ENCODE measurements at regions not wholly inside any gene's neighbourhood (a gene's known extent, or its start where the extent isn't known, plus 50 kb on each side); places are given as distances from the start of the nearest gene placed in this dataset.
"Not testable (repeated sequence)": the region's sequence is repeated elsewhere in the genome, so short reads cannot be mapped to it uniquely, and the experiment has no call there.

- intact Hi-C loops (cut with DNase I), result no loop called here
These were observed 1169.1 kb upstream of the EPHA6 start for GRCh38 chr3:95645291-95645690.

GRCh38 chr3:95654570-95655362 is 1159.6 kb upstream of the EPHA6 start:
- ATAC-seq (ENCODE audit: poor library complexity) (no peak), DNase-seq (no peak)
- intact Hi-C loops (cut with DNase I), result no loop called here

More at GRCh38 chr3:95645291-95645690, 1169.1 kb upstream of the EPHA6 start:
- DNase-seq, result no peak
- no peak for ATAC-seq (ENCODE audit: poor library complexity)

GRCh38 chr3:95655363-95655986 is 1158.9 kb upstream of the EPHA6 start:
- DNase-seq (no peak), ATAC-seq (ENCODE audit: poor library complexity) (no peak)
- intact Hi-C loops (cut with DNase I), result no loop called here

- ATAC-seq (ENCODE audit: poor library complexity) (no peak), DNase-seq (no peak)
- intact Hi-C loops (cut with DNase I), result no loop called here
These were observed 1143.6 kb upstream of the EPHA6 start for GRCh38 chr3:95670765-95671164.

- ATAC-seq (ENCODE audit: poor library complexity) (no peak), DNase-seq (no peak)
- intact Hi-C loops (cut with DNase I), result no loop called here
These were observed 1141.2 kb upstream of the EPHA6 start for GRCh38 chr3:95673215-95673614.

- intact Hi-C loops (cut with DNase I), result no loop called here
- DNase-seq (no peak), ATAC-seq (ENCODE audit: poor library complexity) (no peak)
These were observed 1108.5 kb upstream of the EPHA6 start for GRCh38 chr3:95705786-95706418.

- ATAC-seq (ENCODE audit: poor library complexity) (no peak), DNase-seq (no peak)
- intact Hi-C loops (cut with DNase I), result no loop called here
These were observed 1107.1 kb upstream of the EPHA6 start for GRCh38 chr3:95707268-95707667.

GRCh38 chr3:95710684-95711083 is 1103.7 kb upstream of the EPHA6 start:
- intact Hi-C loops (cut with DNase I), result no loop called here
- ATAC-seq (ENCODE audit: poor library complexity) (no peak), DNase-seq (no peak)

- intact Hi-C loops (cut with DNase I), result no loop called here
- no peak for DNase-seq
- no peak for ATAC-seq (ENCODE audit: poor library complexity)
These were observed 1102.6 kb upstream of the EPHA6 start for GRCh38 chr3:95711789-95712188.

GRCh38 chr3:95715128-95715527 is 1099.3 kb upstream of the EPHA6 start:
- no peak for ATAC-seq (ENCODE audit: poor library complexity)
- intact Hi-C loops (cut with DNase I), result no loop called here
- no peak for DNase-seq

- intact Hi-C loops (cut with DNase I), result no loop called here
- ATAC-seq (ENCODE audit: poor library complexity), result no peak
- no peak for DNase-seq
These were observed 1097.3 kb upstream of the EPHA6 start for GRCh38 chr3:95717048-95717447.

- ATAC-seq (ENCODE audit: poor library complexity) (no peak), DNase-seq (no peak)
- intact Hi-C loops (cut with DNase I), result no loop called here
These were observed 1096.2 kb upstream of the EPHA6 start for GRCh38 chr3:95718168-95718567.

- intact Hi-C loops (cut with DNase I), result no loop called here
- ATAC-seq (ENCODE audit: poor library complexity) (no peak), DNase-seq (no peak)
These were observed 1094.9 kb upstream of the EPHA6 start for GRCh38 chr3:95719481-95719880.

- intact Hi-C loops (cut with DNase I), result no loop called here
- DNase-seq (no peak), ATAC-seq (ENCODE audit: poor library complexity) (peak; percentile 67)
These were observed 1092.5 kb upstream of the EPHA6 start for GRCh38 chr3:95721938-95722337.

- intact Hi-C loops (cut with DNase I), result no loop called here
- no peak for ATAC-seq (ENCODE audit: poor library complexity)
- DNase-seq, result no peak
These were observed 1088.6 kb upstream of the EPHA6 start for GRCh38 chr3:95725770-95726169.

GRCh38 chr3:95731753-95732152 is 1082.6 kb upstream of the EPHA6 start:
- no peak for DNase-seq
- ATAC-seq (ENCODE audit: poor library complexity), result no peak
- intact Hi-C loops (cut with DNase I), result no loop called here

- intact Hi-C loops (cut with DNase I), result no loop called here
- ATAC-seq (ENCODE audit: poor library complexity), result no peak
These were observed 1081.1 kb upstream of the EPHA6 start for GRCh38 chr3:95733336-95733735.

GRCh38 chr3:95738045-95738444 is 1076.3 kb upstream of the EPHA6 start:
- ATAC-seq (ENCODE audit: poor library complexity) (no peak), DNase-seq (no peak)
- intact Hi-C loops (cut with DNase I), result no loop called here

More at GRCh38 chr3:95733336-95733735, 1081.1 kb upstream of the EPHA6 start:
- DNase-seq, result no peak

- intact Hi-C loops (cut with DNase I); DNase-seq; ATAC-seq (ENCODE audit: poor library complexity): not testable (repeated sequence)
These were observed 1069.5 kb upstream of the EPHA6 start for GRCh38 chr3:95744896-95745295.

GRCh38 chr3:95750097-95750496 is 1064.3 kb upstream of the EPHA6 start:
- ATAC-seq (ENCODE audit: poor library complexity), result no peak

More at GRCh38 chr3:95750097-95750496, 1064.3 kb upstream of the EPHA6 start:
- DNase-seq, result no peak
- intact Hi-C loops (cut with DNase I), result no loop called here
